ENCODE measurements at regions not wholly inside any gene's neighbourhood (a gene's known extent, or its start where the extent isn't known, plus 50 kb on each side); places are given as distances from the start of the nearest gene placed in this dataset.

DNA sequence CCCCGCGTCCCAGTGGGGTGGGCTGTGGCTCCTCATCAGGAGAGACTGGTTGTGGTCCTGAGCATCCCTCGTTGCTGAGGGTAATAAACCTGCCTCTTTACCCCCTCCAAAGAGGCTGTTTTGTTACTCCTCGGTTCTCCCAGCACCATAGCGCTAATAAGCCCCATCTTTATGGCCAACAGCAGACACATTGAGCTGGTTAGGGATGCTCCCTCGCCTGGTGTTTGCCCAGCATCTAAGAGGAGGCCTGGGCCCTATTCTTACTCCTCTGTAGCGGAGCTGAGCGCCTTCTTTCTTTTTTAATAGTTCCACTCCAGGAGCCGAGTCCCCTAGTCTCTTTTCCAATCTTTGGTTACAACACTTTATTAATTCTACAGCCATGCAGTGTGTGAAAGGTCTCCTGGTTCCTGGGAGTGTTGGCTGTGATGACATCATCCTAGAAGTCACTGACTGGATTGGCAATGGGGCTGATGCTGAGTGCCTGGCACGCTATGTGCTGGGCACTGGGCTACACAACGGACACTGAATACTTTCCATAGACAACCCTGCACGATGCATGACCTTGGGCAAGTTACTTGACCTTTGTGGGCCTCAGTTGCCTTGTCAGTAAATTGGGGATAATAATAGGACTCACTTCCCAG, 50.6 kb upstream of the CCDC167 start:
- TF ChIP-seq, protein P1, sequence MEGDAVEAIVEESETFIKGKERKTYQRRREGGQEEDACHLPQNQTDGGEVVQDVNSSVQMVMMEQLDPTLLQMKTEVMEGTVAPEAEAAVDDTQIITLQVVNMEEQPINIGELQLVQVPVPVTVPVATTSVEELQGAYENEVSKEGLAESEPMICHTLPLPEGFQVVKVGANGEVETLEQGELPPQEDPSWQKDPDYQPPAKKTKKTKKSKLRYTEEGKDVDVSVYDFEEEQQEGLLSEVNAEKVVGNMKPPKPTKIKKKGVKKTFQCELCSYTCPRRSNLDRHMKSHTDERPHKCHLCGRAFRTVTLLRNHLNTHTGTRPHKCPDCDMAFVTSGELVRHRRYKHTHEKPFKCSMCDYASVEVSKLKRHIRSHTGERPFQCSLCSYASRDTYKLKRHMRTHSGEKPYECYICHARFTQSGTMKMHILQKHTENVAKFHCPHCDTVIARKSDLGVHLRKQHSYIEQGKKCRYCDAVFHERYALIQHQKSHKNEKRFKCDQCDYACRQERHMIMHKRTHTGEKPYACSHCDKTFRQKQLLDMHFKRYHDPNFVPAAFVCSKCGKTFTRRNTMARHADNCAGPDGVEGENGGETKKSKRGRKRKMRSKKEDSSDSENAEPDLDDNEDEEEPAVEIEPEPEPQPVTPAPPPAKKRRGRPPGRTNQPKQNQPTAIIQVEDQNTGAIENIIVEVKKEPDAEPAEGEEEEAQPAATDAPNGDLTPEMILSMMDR (conservative IDR thresholded peaks at IDR 0.05 in 1 of 2, IDR thresholded peaks at IDR 0.05 in 1 of 2; ENCODE audit: low read depth in 1 of 2, low read length in 2 of 2): no peak
- TF ChIP-seq EZH2 (IDR thresholded peaks at IDR 0.05; ENCODE audit: low read length, missing control alignments): no peak

All from fibroblast of lung (primary cell).